GM10266 (cell line): ENCODE measurements at regions not wholly inside any gene's neighbourhood (a gene's known extent, or its start where the extent isn't known, plus 50 kb on each side); places are given as distances from the start of the nearest gene placed in this dataset.

Experiments
- DNase-seq: peaks from one replicate; pipeline ENCODE4 v3.0.0; 2012; ENCODE audit errors: extremely low spot score
- TF ChIP-seq, protein P1 (sequence below): IDR thresholded peaks from 2 replicates; pipeline ENCODE4 v1.5.1; 2012; ENCODE audit warnings: mild to moderate bottlenecking, low read depth; ENCODE audit not compliant: control insufficient read depth, insufficient read depth; ENCODE audit errors: missing control alignments

DNA sequence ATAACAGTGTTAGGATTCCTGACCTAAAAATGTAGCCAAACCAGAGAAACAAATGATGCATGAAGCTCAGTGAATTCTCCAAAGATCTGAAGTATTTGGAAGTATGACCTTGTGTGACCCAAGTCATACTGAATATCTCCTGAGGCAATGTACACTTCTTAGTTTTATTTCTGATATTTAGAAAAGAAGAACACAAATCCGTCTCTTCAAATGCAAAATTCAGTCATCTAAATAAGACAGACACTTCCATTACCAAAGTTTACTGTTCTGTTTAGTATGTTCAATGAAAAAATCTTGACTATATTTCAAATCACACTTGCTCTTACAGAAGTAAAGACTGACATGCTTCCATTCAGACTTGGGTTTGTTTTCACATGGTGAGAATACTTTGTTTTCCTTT, 495.7 kb downstream of the RIT2 start:
- TF ChIP-seq, protein P1, sequence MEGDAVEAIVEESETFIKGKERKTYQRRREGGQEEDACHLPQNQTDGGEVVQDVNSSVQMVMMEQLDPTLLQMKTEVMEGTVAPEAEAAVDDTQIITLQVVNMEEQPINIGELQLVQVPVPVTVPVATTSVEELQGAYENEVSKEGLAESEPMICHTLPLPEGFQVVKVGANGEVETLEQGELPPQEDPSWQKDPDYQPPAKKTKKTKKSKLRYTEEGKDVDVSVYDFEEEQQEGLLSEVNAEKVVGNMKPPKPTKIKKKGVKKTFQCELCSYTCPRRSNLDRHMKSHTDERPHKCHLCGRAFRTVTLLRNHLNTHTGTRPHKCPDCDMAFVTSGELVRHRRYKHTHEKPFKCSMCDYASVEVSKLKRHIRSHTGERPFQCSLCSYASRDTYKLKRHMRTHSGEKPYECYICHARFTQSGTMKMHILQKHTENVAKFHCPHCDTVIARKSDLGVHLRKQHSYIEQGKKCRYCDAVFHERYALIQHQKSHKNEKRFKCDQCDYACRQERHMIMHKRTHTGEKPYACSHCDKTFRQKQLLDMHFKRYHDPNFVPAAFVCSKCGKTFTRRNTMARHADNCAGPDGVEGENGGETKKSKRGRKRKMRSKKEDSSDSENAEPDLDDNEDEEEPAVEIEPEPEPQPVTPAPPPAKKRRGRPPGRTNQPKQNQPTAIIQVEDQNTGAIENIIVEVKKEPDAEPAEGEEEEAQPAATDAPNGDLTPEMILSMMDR: no peak
- no peak for DNase-seq

DNA sequence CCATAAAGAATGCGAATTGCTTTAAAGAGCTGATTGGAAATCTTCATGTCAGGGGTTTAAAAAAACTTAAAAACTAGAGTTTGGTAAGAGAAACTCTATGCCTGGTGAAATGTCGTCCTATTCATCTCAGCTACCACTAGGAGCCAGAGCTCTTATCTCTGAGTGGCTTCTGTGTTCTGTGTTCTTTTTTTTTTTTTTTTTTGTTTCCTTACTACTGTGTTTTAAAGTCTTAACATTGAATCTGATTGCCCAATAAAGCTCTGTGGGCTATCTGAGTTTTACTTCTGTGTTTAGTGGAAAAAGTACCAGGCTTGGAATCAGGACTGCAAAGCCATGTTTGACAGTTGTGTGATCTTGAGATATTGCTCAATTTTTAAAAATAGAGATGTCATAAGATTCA, 494.8 kb downstream of the RIT2 start:
- no peak for DNase-seq
- TF ChIP-seq, protein P1: no peak

DNA sequence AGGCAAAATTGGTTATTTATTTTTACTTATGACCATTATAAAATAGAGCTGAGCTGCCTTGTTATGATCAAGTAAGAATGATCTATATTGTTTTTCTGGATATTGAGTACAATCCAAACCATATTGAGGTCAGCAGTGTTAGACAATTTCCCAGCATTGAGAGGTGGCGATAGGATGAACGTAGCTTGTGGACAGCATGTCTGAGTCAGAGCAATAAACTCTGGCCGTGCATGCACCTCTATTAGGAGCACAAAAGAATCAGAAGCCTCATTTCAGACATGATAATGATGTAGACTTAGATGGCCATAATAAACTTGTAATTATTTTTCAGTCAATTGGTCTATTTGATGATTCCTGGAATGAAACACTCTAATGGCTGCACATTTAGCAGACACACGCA, 491.6 kb downstream of the RIT2 start:
- DNase-seq: no peak
- TF ChIP-seq, protein P1: no peak

DNA sequence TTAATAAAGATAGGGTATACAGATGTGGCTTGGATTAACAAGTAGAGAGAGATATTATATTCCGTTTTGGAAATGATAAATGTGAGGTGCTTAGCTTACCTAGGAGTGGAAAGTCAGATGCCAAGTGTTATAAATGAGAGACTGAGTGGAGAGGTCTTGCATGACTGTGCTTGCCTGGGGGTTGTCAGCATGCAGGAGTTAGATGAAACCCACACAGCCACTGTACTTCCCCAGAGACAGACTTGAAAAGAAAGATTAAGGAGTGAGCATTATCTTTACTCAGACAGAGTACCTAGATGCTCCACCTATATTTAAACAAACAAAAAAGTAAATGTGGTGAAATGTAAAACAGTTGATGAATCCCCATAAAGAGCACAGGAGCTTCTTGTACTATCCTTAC, 482.7 kb downstream of the RIT2 start:
- no peak for DNase-seq
- TF ChIP-seq, protein P1: no peak

DNA sequence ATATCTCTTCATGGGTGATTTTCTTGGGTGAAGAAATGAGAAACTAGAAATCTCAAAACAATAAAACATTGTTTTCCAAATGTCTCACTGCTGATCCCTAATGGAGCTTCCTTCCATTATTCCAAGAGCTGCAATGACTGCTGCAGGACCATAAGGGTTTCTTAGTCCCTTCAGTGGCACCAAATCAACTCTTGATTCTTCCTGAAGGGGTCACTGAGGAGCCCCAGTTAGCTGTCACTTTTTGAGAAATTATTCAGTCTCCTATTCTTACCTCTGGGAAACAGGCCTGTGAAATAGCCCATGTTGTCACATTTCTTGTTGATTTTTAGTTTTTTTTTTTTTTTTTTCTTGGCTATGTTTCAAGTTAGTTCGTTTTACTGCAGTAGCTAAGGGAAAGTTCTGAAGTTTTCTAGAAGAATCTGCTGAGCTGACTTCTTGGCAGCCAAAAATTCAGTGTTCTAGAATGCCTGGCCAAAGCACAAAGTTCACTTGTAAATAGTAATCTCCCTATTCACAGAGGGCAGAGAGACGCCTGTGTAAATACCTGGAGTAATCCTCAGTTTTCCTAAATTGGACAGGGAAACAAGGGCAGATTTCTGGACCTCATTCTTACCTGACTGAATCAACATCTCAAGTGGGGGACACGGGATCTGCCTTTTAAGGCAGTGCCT, 480.0 kb downstream of the RIT2 start:
- DNase-seq: no peak
- TF ChIP-seq, protein P1: no peak

DNA sequence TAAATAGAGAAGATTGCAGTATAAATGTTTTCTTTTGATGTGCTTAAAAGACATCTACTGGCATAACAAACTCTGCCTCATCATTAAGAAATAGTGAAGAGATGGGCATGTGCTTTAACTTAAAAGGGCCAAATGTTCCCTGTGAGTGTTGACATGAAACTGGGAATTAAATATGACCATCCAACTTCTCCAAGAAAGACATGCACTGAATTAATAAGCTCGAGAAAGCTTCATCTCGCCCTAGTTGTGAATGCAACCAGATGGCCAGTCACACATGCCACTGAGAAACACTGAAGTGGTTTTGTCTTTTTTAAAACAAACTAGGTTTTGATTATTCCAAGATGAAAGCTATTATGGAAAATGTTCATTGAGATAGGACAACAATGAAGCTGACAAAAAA, 479.2 kb downstream of the RIT2 start:
- TF ChIP-seq, protein P1: no peak
- DNase-seq: no peak

DNA sequence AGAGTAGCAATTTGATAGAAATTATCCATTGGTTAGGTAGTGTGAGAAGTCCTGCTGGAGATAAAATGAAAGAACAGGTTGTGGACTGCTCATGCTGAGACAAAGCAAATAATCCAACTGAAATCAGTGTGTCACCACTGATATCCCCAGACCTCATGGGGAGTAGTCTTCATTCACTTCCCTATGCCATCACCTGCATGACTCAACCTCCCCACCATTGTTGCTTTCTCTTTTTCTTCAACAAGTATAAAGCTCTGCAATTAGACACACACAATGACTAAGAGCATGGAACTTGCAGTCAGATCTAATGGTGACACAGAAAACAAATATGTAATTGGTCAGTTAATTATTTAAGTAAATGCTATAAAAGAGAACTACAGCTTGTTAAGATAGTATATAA, 475.3 kb downstream of the RIT2 start:
- no peak for DNase-seq
- TF ChIP-seq, protein P1: no peak
